Activated CD4-positive, alpha-beta T cell treated with anti-CD3 and anti-CD28 coated beads, Interleukin-2, amount 50 U/mL, for 48 hours (primary cell): ENCODE measurements at regions not wholly inside any gene's neighbourhood (a gene's known extent, or its start where the extent isn't known, plus 50 kb on each side); places are given as distances from the start of the nearest gene placed in this dataset.

Experiments used
- DNase-seq, 2 experiments: peaks; one replicate each; pipeline ENCODE4 v3.0.0-alpha.2; 2020

- DNase-seq: no peak
These were observed 210.8 kb upstream of the SOX9 start for GRCh38 chr17:71910002-71910401.

GRCh38 chr17:71914042-71914441 lies 206.8 kb upstream of the SOX9 start:
- DNase-seq: no peak

GRCh38 chr17:71914812-71915211 lies 206.0 kb upstream of the SOX9 start:
- DNase-seq: no peak

- no peak for DNase-seq
These were observed 203.1 kb upstream of the SOX9 start for GRCh38 chr17:71917715-71918114.

GRCh38 chr17:71919186-71919585 lies 201.6 kb upstream of the SOX9 start:
- no peak for DNase-seq

GRCh38 chr17:71919896-71920295 lies 200.9 kb upstream of the SOX9 start:
- DNase-seq: no peak

- peak in 1 of 2 experiments; percentile 4 for DNase-seq
These were observed 199.0 kb upstream of the SOX9 start for GRCh38 chr17:71921796-71922195.

- DNase-seq: no peak
These were observed 198.4 kb upstream of the SOX9 start for GRCh38 chr17:71922439-71922838.

GRCh38 chr17:71926746-71927398 lies 193.9 kb upstream of the SOX9 start:
- no peak for DNase-seq

- no peak for DNase-seq
These were observed 187.5 kb upstream of the SOX9 start for GRCh38 chr17:71933306-71933705.

GRCh38 chr17:71934520-71934919 lies 186.3 kb upstream of the SOX9 start:
- DNase-seq: no peak

GRCh38 chr17:71935341-71935740 lies 185.5 kb upstream of the SOX9 start:
- no peak for DNase-seq

GRCh38 chr17:71936977-71937376 lies 183.8 kb upstream of the SOX9 start:
- no peak for DNase-seq

GRCh38 chr17:71937914-71938313 lies 182.9 kb upstream of the SOX9 start:
- DNase-seq: no peak

GRCh38 chr17:71938340-71939010 lies 182.3 kb upstream of the SOX9 start:
- DNase-seq: no peak

GRCh38 chr17:71941920-71942319 lies 178.9 kb upstream of the SOX9 start:
- DNase-seq: no peak

GRCh38 chr17:71942626-71943025 lies 178.2 kb upstream of the SOX9 start:
- DNase-seq: no peak

GRCh38 chr17:71948703-71949422 lies 172.0 kb upstream of the SOX9 start:
- no peak for DNase-seq

- no peak for DNase-seq
These were observed 161.7 kb upstream of the SOX9 start for GRCh38 chr17:71959154-71959553.

GRCh38 chr17:71963351-71963750 lies 157.5 kb upstream of the SOX9 start:
- DNase-seq: no peak

GRCh38 chr17:71963791-71964190 lies 157.0 kb upstream of the SOX9 start:
- no peak for DNase-seq

- no peak for DNase-seq
These were observed 156.3 kb upstream of the SOX9 start for GRCh38 chr17:71964559-71964958.

GRCh38 chr17:71966055-71966454 lies 154.8 kb upstream of the SOX9 start:
- no peak for DNase-seq
